ENCODE measurements at regions not wholly inside any gene's neighbourhood (a gene's known extent, or its start where the extent isn't known, plus 50 kb on each side); places are given as distances from the start of the nearest gene placed in this dataset.

GRCh38 chr4:137663251-137664045, 131.2 kb upstream of the PCDH18 start:
- intact Hi-C loops (cut with DNase I; ENCODE audit: low total_unique reads) = no loop called here
- Histone ChIP-seq H3K36me3 (ENCODE audit: low read depth, missing control alignments) (no peaks in the 10 kb centered on the region), H3K9me3 (no peaks in the 10 kb centered on the region), H3K4me1 (peaks cover 14% of the 10 kb centered on the region), H3K4me3 (no peak overlapping the region), H3K27ac (peak overlapping the region in 1 of 2 donors; percentile 41), H3K27me3 (no peaks in the 10 kb centered on the region)
- TF ChIP-seq POLR2A (IDR thresholded peaks at IDR 0.05) (no peak), CTCF (IDR thresholded peaks at IDR 0.05) (no peak)
- no peak for DNase-seq
- WGBS, 2 donors = 54 to 58% methylated on average over 5 of the region's 5 CpGs

- TF ChIP-seq POLR2A (IDR thresholded peaks at IDR 0.05) (no peak), CTCF (IDR thresholded peaks at IDR 0.05) (no peak)
- peaks cover 14% of the 10 kb centered on the region for H3K4me1 ChIP-seq
- H3K27me3 ChIP-seq = no peaks in the 10 kb centered on the region
- intact Hi-C loops (cut with DNase I; ENCODE audit: low total_unique reads) = no loop called here
- no peaks in the 10 kb centered on the region for H3K36me3 ChIP-seq (ENCODE audit: low read depth, missing control alignments)
- 47 to 67% methylated on average over 2 of the region's 2 CpGs for WGBS, 2 donors
- no peak overlapping the region for H3K27ac ChIP-seq
- no peak overlapping the region for H3K4me3 ChIP-seq
- DNase-seq = no peak
- H3K9me3 ChIP-seq = no peaks in the 10 kb centered on the region
Observed at GRCh38 chr4:137661693-137662092, 129.4 kb upstream of the PCDH18 start.

GRCh38 chr4:137660211-137660610, 127.9 kb upstream of the PCDH18 start:
- Histone ChIP-seq H3K27me3 (no peaks in the 10 kb centered on the region), H3K36me3 (ENCODE audit: low read depth, missing control alignments) (no peaks in the 10 kb centered on the region), H3K27ac (peak overlapping the region in 1 of 2 donors; percentile 39), H3K4me3 (no peak overlapping the region), H3K9me3 (no peaks in the 10 kb centered on the region), H3K4me1 (peaks cover 14% of the 10 kb centered on the region)
- TF ChIP-seq POLR2A (IDR thresholded peaks at IDR 0.05) (no peak), CTCF (IDR thresholded peaks at IDR 0.05) (no peak)
- 61 to 66% methylated on average over 4 of the region's 4 CpGs for WGBS, 2 donors
- intact Hi-C loops (cut with DNase I; ENCODE audit: low total_unique reads) = no loop called here
- DNase-seq = no peak

- intact Hi-C loops (cut with DNase I; ENCODE audit: low total_unique reads) = no loop called here
- Histone ChIP-seq H3K9me3 (no peaks in the 10 kb centered on the region), H3K4me1 (peaks cover 14% of the 10 kb centered on the region), H3K27ac (peak overlapping the region in 1 of 2 donors; percentile 39), H3K27me3 (no peaks in the 10 kb centered on the region), H3K4me3 (no peak overlapping the region), H3K36me3 (ENCODE audit: low read depth, missing control alignments) (no peaks in the 10 kb centered on the region)
- TF ChIP-seq CTCF (IDR thresholded peaks at IDR 0.05) = no peak
- TF ChIP-seq POLR2A (IDR thresholded peaks at IDR 0.05) = no peak
- 48 to 55% methylated on average over 1 of the region's 1 CpG for WGBS, 2 donors
- no peak for DNase-seq
Observed at GRCh38 chr4:137659431-137659830, 127.1 kb upstream of the PCDH18 start.

GRCh38 chr4:137656661-137657060, 124.4 kb upstream of the PCDH18 start:
- TF ChIP-seq POLR2A (IDR thresholded peaks at IDR 0.05) (no peak), CTCF (IDR thresholded peaks at IDR 0.05) (no peak)
- no peak for DNase-seq
- Histone ChIP-seq H3K36me3 (ENCODE audit: low read depth, missing control alignments) (no peaks in the 10 kb centered on the region), H3K27ac (peak overlapping the region in 1 of 2 donors; percentile 21), H3K4me1 (peaks cover 3% of the 10 kb centered on the region), H3K9me3 (no peaks in the 10 kb centered on the region), H3K4me3 (no peak overlapping the region), H3K27me3 (no peaks in the 10 kb centered on the region)
- intact Hi-C loops (cut with DNase I; ENCODE audit: low total_unique reads) = no loop called here
- WGBS, 2 donors = 55 to 73% methylated on average over 2 of the region's 2 CpGs

Measured in testis (tissue), 2 donors.